GM12874 (cell line): ENCODE measurements at regions not wholly inside any gene's neighbourhood (a gene's known extent, or its start where the extent isn't known, plus 50 kb on each side); places are given as distances from the start of the nearest gene placed in this dataset.

Experiments used
- CTCF ChIP-seq: IDR thresholded peaks from 2 replicates; pipeline ENCODE4 v1.5.1; 2011; ENCODE audit warnings: low read depth, mild to moderate bottlenecking, control low read depth, low read length, moderate library complexity; ENCODE audit not compliant: insufficient read depth

DNA sequence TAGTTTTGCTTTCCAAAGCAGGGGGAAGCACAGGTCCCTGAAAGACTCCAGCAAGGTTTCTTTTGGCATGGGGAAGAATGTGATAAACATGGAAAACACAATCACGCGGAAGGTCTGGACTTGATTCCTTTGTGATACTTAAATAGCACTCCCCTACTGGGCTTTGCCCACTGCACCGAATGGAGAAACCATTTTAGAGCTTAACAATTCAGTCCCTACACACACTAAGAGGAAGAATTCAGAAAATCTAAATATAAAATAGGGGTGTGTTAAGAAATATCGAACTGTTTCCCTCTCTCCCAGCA is 71.4 kb upstream of the NHSL1 start:
- no peak for TF ChIP-seq CTCF

DNA sequence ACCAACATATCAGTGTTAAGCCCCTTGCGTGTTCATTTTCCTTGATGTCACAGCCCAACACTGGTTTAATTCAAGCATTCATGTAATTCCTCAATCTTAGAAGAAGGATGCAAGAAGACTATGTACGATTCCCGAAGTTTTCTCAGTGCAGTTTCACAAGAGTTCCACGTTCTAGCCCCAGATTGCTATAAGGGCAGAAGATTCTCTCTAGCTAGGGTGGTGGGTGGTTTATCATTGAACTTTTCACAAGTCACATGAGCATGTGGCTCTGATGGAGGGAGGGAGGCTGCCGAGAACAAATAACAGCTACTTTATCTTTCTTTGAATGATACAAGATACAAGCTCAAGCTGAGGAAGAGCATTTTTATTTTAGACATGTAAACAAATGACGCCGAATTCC is 71.9 kb upstream of the NHSL1 start:
- TF ChIP-seq CTCF = no peak

- TF ChIP-seq CTCF = no peak
Observed at GRCh38 chr6:138571585-138572166, 72.4 kb upstream of the NHSL1 start.

GRCh38 chr6:138572167-138572875 is 73.0 kb upstream of the NHSL1 start:
- no peak for TF ChIP-seq CTCF

DNA sequence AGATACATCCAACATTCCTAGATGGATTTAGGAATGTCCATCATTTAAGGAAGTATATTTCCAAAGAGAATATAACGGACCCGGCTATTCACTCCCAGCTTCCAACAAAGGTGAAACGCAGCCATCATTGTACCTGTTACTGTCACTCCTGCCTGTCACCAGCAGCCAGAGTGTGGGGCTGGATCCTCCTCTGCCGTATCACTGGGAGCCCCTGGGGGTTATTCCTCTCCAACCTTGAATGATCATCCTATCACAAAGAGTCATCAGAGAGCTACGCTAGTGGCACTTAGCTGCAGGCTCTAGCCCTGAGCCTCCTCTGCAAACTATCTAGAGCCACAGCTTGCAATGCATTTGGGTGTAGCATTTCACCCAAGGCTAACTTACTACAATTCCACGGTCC is 73.6 kb upstream of the NHSL1 start:
- no peak for TF ChIP-seq CTCF

DNA sequence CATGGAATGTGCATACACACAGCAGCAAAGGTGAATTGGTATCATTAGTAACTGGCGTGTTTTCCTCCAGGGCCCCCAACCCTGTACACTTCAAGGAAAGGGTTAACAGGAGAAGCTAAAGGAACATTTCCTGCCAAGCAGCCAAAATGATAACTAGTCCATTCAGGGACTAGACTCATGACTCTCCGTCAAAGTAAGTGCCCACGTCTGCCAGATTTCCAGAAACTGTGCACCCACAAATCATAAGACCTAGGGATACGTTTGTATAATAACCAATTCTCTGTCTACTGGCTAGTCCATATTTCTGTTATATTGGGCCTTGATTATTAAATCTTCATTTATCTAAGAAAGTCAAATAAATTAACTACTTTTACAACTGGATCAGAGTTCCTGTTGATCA is 76.0 kb upstream of the NHSL1 start:
- no peak for TF ChIP-seq CTCF

DNA sequence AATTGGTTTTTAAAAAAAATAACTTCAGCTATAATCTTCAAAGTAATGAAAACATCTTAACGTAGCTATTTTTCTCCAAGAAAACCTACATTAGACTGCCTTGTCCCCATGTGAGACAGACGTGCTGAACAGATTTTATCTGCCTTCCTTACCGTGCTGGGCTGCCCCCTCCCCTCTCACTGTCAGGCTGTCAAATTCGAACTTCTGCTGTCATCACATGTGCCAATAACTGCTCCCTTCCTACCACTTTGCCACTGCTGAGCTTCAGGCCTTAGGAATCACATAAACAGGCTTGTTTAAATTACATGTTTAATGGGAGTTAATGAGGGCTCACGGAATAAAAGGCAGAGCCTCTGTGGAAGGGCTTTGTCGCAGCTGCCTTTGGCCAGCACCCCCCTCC is 77.0 kb upstream of the NHSL1 start:
- no peak for TF ChIP-seq CTCF
